GM06990 (cell line): ENCODE measurements at regions not wholly inside any gene's neighbourhood (a gene's known extent, or its start where the extent isn't known, plus 50 kb on each side); places are given as distances from the start of the nearest gene placed in this dataset.

ENCODE experiments used
- DNase-seq: peaks from one replicate; pipeline ENCODE4 v3.0.0-alpha.2; 2011; ENCODE audit not compliant: insufficient read length; ENCODE audit errors: extremely low read depth
- H3K27me3 ChIP-seq: replicated peaks from 2 replicates; pipeline ENCODE4 v1.6.0; 2011; ENCODE audit warnings: low read length; ENCODE audit not compliant: control insufficient read depth, insufficient read depth
- H3K36me3 ChIP-seq: 2 replicates; pipeline ENCODE4 v1.5.1; 2011; ENCODE audit warnings: low read length; ENCODE audit not compliant: control insufficient read depth, insufficient read depth
- H3K4me3 ChIP-seq: replicated peaks from 2 replicates; pipeline ENCODE4 v1.5.1; 2011; ENCODE audit warnings: low read depth, mild to moderate bottlenecking, control low read depth, low read length
- TF ChIP-seq, protein P1 (sequence below): IDR thresholded peaks from 2 replicates; pipeline ENCODE4 v1.5.1; 2011; ENCODE audit warnings: low read length, control low read depth, mild to moderate bottlenecking, inconsistent platforms; ENCODE audit not compliant: insufficient read depth, poor library complexity, severe bottlenecking

GRCh38 chr14:65819569-65819968 lies 407.0 kb downstream of the FUT8 start:
- Histone ChIP-seq H3K4me3 (no peak overlapping the region), H3K27me3 (no peaks in the 10 kb centered on the region), H3K36me3 (no peaks in the 10 kb centered on the region)
- no peak for DNase-seq
- TF ChIP-seq, protein P1, sequence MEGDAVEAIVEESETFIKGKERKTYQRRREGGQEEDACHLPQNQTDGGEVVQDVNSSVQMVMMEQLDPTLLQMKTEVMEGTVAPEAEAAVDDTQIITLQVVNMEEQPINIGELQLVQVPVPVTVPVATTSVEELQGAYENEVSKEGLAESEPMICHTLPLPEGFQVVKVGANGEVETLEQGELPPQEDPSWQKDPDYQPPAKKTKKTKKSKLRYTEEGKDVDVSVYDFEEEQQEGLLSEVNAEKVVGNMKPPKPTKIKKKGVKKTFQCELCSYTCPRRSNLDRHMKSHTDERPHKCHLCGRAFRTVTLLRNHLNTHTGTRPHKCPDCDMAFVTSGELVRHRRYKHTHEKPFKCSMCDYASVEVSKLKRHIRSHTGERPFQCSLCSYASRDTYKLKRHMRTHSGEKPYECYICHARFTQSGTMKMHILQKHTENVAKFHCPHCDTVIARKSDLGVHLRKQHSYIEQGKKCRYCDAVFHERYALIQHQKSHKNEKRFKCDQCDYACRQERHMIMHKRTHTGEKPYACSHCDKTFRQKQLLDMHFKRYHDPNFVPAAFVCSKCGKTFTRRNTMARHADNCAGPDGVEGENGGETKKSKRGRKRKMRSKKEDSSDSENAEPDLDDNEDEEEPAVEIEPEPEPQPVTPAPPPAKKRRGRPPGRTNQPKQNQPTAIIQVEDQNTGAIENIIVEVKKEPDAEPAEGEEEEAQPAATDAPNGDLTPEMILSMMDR, result no peak

DNA sequence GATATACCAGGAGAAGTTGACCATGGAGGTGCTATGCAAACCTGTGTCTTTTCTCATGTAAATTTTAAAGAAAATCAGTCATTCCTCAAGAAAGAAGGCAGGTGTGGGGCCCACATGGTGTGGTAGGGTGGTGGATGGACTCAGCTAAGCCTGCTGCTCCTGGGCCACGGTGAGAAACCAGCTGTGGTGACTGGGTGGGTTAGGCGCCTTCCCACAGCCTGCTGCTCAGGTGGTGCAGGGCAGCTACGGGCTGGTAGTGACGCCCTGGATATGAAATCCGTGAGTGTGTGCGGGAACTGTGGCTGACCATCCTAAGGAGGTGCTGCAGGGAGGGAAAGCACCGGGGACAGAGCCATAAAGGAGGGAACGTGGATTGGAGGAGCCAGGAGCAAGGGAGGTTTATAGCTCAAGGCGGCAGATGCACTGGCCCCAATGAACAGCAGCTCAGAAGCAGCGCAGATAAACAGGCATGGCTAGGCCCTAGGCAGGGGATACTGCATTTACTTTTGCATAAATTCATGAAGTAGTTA lies 408.8 kb downstream of the FUT8 start:
- no peak for DNase-seq
- TF ChIP-seq, protein P1, result no peak
- Histone ChIP-seq H3K36me3 (no peaks in the 10 kb centered on the region), H3K27me3 (peaks cover 1% of the 10 kb centered on the region; the same call in 1 of the 2 replicates), H3K4me3 (no peak overlapping the region)

DNA sequence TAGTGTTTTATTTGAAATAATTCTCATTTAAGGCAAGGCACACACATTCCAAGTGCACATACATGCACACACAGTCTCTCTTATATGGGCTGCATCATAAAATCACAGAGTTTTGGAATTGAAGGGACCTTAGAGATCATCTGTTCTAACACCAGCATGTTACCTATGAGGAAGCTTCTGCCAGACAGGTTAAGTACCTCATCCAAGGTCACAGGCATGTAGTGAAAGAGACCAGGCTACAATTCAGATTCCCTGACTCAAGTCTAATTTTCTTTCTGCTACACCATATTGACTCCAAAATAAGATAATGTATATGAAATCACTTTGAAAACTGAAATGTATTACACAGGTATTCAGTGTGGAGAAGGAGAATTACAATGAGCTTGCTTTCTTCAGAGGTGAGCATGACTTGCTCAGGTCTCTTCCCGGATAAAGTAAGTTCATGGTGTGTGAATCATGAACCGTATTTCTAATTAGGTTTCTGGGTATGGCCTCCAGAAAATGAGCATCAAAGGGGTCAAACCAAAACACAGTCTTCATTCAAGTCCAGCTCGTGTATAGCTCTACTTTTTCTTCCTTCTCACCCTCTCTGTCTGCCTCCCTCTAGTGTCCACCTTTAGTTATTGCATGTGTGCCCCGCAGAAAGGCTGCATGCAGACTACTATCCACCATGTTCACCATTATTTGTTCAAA lies 411.9 kb downstream of the FUT8 start:
- TF ChIP-seq, protein P1, result peak; percentile 87
- DNase-seq, result no peak

DNA sequence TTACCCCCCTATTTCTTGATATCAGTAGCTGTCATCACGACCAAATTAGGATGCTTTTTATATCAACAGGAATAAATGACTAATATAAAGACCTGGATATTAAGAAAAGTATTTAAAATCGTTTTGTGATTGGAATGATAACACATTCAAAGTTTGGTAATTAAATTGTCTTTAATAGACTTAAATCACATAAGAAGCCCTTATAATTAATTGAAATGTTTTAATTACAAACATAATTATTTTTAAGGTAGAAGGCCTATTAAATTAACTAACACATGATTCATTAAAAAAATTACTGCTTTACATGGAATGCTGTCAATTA lies 412.4 kb downstream of the FUT8 start:
- DNase-seq, result no peak
- TF ChIP-seq, protein P1, result no peak
- Histone ChIP-seq H3K27me3 (peaks cover 1% of the 10 kb centered on the region; the same call in 1 of the 2 replicates), H3K36me3 (no peaks in the 10 kb centered on the region), H3K4me3 (no peak overlapping the region)

More for the DNA sequence above, 411.9 kb downstream of the FUT8 start:
- Histone ChIP-seq H3K4me3 (no peak overlapping the region), H3K36me3 (no peaks in the 10 kb centered on the region), H3K27me3 (peaks cover 1% of the 10 kb centered on the region; the same call in 1 of the 2 replicates)

GRCh38 chr14:65826946-65827345 lies 414.4 kb downstream of the FUT8 start:
- H3K36me3 ChIP-seq, result no peaks in the 10 kb centered on the region
- H3K4me3 ChIP-seq, result no peak overlapping the region
- peaks cover 1% of the 10 kb centered on the region; the same call in 1 of the 2 replicates for H3K27me3 ChIP-seq
- TF ChIP-seq, protein P1, result no peak
- DNase-seq, result no peak
